ENCODE measurements at regions not wholly inside any gene's neighbourhood (a gene's known extent, or its start where the extent isn't known, plus 50 kb on each side); places are given as distances from the start of the nearest gene placed in this dataset.

DNA sequence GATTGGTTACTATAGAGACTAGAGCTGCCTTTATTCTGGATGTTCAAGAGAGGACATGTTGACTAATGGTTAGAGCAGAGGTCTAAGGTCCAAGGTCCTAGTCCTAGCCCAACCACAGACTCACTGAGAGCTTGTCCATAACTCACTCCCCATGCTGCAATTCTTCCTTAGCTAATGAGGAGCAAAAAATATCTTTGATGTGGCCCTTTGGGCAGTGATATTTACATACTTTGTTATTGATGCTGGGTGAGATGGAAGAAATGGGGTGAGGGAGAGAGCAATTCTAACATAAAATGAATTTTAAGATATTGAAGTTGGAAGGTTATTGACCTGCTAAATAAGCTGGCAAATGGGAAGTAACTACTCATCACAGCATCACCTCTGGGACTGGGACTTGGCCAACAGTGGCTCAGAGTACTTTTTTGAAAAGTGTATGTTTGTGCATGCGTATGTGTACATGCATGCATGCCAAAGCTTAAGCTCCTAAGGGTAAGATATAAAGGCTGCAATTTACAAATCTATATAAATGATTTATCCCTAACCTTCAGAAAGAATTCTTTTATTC is 58.0 kb upstream of the ANKRD55 start:
- DNase-seq, result no peak

GRCh38 chr5:56290378-56291078 is 57.4 kb upstream of the ANKRD55 start:
- no peak for DNase-seq

GRCh38 chr5:56289602-56289987 is 56.5 kb upstream of the ANKRD55 start:
- no peak for DNase-seq

DNA sequence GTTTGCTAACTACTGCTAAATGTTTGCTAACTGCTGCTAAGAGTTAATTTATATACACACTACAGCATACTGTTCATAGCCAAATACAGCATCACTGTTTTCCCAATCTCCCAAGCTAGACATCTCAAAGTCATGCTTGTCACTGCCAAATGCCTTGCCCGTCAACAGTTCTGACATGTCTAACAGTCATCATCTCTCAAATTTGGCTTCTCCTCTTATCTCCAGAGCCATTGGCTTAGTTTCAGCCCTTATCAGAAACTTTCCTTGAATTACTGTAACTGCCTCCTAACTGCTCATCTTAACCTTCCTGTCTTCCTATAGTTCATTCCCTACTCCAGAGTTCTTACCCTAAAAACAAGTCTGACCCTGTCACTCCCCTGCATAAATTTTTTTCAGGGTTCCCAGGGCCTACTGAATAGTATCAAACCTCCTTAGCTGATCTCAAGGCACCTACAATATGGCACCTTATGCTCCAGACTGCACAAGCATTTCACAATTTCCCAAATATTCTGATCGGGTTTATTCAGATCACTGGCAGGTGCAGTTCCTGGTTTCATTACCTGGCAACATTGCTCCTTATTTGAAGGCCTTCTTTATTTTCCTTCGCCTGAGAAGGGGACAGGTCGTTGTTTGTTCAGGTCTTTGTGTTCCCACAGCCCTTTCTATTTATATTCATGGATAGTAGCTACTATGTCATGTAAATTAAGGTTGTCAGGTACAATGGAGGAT is 55.9 kb upstream of the ANKRD55 start:
- DNase-seq, result no peak

DNA sequence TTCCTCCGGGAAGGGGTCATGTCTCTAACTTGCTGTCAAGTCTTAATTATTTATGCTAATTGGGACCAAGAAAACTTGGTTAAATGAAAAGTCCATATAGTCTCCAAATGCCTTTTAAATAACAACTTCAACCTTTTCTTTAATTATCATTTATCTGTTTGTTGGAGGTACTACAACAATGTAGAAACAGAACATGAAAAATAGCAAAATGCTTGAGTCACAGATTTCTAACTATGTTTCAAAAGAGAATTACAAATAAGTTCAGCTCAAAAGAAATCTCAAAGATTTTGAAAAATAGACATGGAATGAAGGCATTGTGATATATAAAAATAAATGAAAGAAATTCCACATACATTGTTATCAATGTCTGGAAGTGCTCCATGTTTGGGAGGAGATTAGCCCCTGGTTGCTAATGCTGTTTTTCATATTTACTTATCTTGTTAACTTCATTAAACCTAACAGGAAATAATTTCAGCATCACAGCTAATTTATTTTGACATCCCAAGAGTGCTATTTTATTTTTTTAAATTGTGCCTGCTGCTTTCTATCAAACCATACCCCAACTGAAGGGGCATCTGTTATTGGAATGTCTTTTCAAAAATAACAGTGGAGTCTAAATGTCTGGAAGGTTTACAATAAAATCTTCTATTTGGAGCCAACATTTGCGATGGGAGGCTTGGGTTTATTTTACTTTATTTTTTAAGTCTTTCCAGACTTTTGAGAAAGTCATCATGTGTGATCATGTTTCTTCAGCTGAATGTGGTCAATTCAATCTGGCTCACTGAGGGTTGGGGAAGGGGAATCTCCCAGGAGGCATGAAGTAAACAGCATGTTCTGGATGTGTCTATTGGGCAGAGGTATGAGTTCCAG is 53.1 kb upstream of the ANKRD55 start:
- DNase-seq, result no peak

DNA sequence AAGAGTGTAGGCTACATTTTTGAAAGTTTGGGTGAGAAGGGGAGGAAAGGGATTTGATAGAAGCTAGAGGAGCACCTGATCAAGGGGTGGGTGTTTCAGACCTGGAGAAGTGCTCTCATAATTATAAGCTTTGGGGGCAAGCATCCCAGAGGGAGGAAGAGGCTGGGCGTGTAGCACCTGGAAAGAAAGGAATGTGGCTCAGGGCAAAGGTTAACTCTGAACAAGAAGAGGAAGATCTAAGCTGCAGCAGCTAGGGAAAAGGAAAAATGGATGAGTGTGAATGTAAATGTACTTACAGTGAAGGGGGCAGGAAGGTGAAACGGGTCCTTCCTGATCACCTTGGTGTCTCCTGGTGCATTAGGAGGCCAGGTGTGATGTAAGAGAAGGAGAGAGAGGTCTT is 49.8 kb upstream of the ANKRD55 start:
- no peak for DNase-seq
